NCI-H2196 treated with DMSO at 0.1 percent for 48 hours (cell line): ENCODE measurements at regions not wholly inside any gene's neighbourhood (a gene's known extent, or its start where the extent isn't known, plus 50 kb on each side); places are given as distances from the start of the nearest gene placed in this dataset.
A peak's percentile ranks its signal among the peaks of the same experiment; 100 is the strongest.
"Not testable (repeated sequence)": the region's sequence is repeated elsewhere in the genome, so short reads cannot be mapped to it uniquely, and the experiment has no call there.

Experiments used
- DNase-seq: peaks from one replicate; lab custom pipeline; 2025; ENCODE audit not compliant: unreplicated experiment; lab: John Stamatoyannopoulos, UW

GRCh38 chr7:68911754-68912153, 686.5 kb upstream of the AUTS2 start:
- no peak for DNase-seq

- no peak for DNase-seq
These were observed 684.3 kb upstream of the AUTS2 start for GRCh38 chr7:68914006-68914405.

- no peak for DNase-seq
These were observed 681.1 kb upstream of the AUTS2 start for GRCh38 chr7:68917041-68917651.

- DNase-seq, result no peak
These were observed 679.7 kb upstream of the AUTS2 start for GRCh38 chr7:68918621-68919020.

GRCh38 chr7:68922850-68923249, 675.4 kb upstream of the AUTS2 start:
- DNase-seq, result no peak

GRCh38 chr7:68925241-68925640, 673.0 kb upstream of the AUTS2 start:
- no peak for DNase-seq

GRCh38 chr7:68929781-68930261, 668.5 kb upstream of the AUTS2 start:
- DNase-seq, result no peak

- DNase-seq, result no peak
These were observed 661.7 kb upstream of the AUTS2 start for GRCh38 chr7:68936471-68937035.

GRCh38 chr7:68938151-68938550, 660.1 kb upstream of the AUTS2 start:
- DNase-seq, result no peak

GRCh38 chr7:68943786-68944185, 654.5 kb upstream of the AUTS2 start:
- no peak for DNase-seq

- DNase-seq, result no peak
These were observed 642.6 kb upstream of the AUTS2 start for GRCh38 chr7:68955656-68956055.

GRCh38 chr7:68958571-68958970, 639.7 kb upstream of the AUTS2 start:
- DNase-seq, result no peak

- DNase-seq, result no peak
These were observed 634.7 kb upstream of the AUTS2 start for GRCh38 chr7:68963552-68963951.

- DNase-seq, result no peak
These were observed 634.2 kb upstream of the AUTS2 start for GRCh38 chr7:68964060-68964459.

- DNase-seq, result no peak
These were observed 632.9 kb upstream of the AUTS2 start for GRCh38 chr7:68965351-68965750.

- DNase-seq, result no peak
These were observed 630.7 kb upstream of the AUTS2 start for GRCh38 chr7:68967598-68967997.

GRCh38 chr7:68969571-68969970, 628.7 kb upstream of the AUTS2 start:
- DNase-seq, result no peak

- no peak for DNase-seq
These were observed 626.5 kb upstream of the AUTS2 start for GRCh38 chr7:68971634-68972340.

- DNase-seq, result peak; percentile 28
These were observed 620.8 kb upstream of the AUTS2 start for GRCh38 chr7:68977385-68978055.

GRCh38 chr7:68978710-68979109, 619.6 kb upstream of the AUTS2 start:
- DNase-seq, result no peak

GRCh38 chr7:68980011-68980410, 618.3 kb upstream of the AUTS2 start:
- no peak for DNase-seq

GRCh38 chr7:68980432-68980831, 617.8 kb upstream of the AUTS2 start:
- not testable (repeated sequence) for DNase-seq
